ENCODE measurements at regions not wholly inside any gene's neighbourhood (a gene's known extent, or its start where the extent isn't known, plus 50 kb on each side); places are given as distances from the start of the nearest gene placed in this dataset.
"Not testable (repeated sequence)": the region's sequence is repeated elsewhere in the genome, so short reads cannot be mapped to it uniquely, and the experiment has no call there.

DNA sequence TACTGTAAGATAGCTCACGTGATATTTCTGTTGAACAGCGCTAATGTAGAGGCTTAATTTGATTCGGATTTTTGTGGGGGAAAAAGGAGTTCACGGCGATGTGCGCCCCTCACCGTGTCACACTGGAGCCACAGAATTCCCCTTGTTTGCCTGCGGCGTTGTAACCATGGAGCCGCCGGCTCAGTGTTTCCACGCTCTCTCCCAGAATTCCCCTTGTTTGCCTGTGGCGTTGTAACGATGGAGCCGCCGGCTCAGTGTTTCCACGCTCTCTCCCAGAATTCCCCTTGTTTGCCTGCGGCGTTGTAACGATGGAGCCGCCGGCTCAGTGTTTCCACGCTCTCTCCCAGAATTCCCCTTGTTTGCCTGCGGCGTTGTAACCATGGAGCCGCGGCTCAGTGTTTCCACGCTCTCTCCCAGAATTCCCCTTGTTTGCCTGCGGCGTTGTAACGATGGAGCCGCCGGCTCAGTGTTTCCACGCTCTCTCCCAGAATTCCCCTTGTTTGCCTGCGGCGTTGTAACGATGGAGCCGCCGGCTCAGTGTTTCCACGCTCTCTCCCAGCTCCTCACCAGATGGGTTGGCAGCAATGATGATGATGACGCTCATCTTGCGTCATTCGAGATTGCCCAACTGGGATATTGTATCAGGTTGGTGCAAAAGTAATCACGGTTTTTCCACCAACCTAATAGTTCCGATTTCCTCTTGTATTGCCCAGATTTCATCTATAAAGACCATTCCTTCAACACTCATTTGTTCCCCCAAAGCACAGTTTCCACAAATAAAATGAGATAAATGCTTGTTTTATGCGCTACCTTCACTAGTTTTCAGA, 228.6 kb downstream of the KLF6 start:
- H3K4me3 Mint-ChIP-seq = peak overlapping the region in 1 of 10 donors; percentile 63
- H3K27ac Mint-ChIP-seq, ATAC-seq, POLR2A ChIA-PET, DNase-seq, H3K36me3 Mint-ChIP-seq, H3K9me3 Mint-ChIP-seq: not testable (repeated sequence)
- peaks cover 1 to 35% (median 4%) of the 10 kb centered on the region in 5 donors for H3K27me3 Mint-ChIP-seq
- H3K4me1 Mint-ChIP-seq = peaks cover 7 to 21% (median 15%) of the 10 kb centered on the region in 4 donors

DNA sequence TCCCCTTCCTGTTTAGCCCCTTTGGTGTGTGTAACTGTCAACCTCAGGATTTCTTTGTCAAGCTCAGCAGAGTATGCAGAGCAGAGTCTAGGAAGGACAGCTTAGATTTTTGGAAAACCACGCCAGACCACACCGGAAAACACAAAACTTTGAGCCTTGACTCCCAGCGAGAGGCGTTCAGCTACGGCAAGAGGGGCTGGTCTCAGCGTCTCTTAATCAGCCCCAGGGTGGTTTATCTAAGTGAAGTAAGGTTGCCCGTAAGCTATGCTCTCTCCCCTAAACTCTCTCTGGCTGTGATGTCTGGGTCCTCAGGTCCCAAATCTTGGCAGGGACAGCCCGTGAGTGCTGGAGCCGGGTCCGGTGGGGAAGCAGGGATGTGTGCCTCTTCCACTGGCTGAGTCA, 230.9 kb downstream of the KLF6 start:
- DNase-seq (peak in 1 of 10 donors; percentile 11), ATAC-seq (peak in 1 of 2 donors; percentile 32)
- H3K4me3 Mint-ChIP-seq = peak overlapping the region in 8 of 10 donors; percentile 2 to 65 (median 44)
- H3K36me3 Mint-ChIP-seq = no peaks in the 10 kb centered on the region
- H3K4me1 Mint-ChIP-seq = peaks cover 7 to 21% (median 15%) of the 10 kb centered on the region in 4 donors
- POLR2A ChIA-PET = no interaction called here
- peak overlapping the region in 5 of 10 donors; percentile 3 to 73 (median 58) for H3K27ac Mint-ChIP-seq
- H3K27me3 Mint-ChIP-seq = peaks cover 0 to 20% (median 4%) of the 10 kb centered on the region in 5 donors
- peaks cover 0 to 3% (median 0%) of the 10 kb centered on the region in 9 donors for H3K9me3 Mint-ChIP-seq

DNA sequence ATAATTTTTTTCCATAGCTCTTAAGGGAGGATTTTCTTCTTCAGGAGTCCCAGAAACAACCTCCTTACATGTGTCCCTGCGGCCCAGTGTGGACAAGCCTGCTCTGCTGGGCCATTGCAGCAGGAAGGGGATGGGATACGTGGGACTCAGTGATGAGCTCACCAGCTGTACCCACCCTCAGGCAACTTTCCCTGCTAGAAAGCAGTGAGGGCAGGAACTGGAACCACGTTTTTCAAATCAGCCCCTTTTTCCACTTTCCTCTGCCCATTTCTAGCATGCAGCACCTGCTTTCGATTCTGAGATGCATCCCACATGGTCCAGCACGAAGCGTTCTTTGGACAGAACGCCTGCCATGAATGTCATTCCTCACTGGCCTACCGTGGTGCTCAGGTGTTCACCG, 232.7 kb downstream of the KLF6 start:
- DNase-seq = no peak
- Mint-ChIP-seq H3K9me3 (peaks cover 0 to 12% (median 3%) of the 10 kb centered on the region in 9 donors), H3K4me1 (peaks cover 7 to 21% (median 15%) of the 10 kb centered on the region in 4 donors), H3K27me3 (peaks cover 0 to 9% (median 4%) of the 10 kb centered on the region in 5 donors), H3K27ac (no peak overlapping the region), H3K36me3 (peaks cover 0 to 2% (median 0%) of the 10 kb centered on the region in 3 donors), H3K4me3 (no peak overlapping the region)
- no peak for ATAC-seq
- POLR2A ChIA-PET = no interaction called here

DNA sequence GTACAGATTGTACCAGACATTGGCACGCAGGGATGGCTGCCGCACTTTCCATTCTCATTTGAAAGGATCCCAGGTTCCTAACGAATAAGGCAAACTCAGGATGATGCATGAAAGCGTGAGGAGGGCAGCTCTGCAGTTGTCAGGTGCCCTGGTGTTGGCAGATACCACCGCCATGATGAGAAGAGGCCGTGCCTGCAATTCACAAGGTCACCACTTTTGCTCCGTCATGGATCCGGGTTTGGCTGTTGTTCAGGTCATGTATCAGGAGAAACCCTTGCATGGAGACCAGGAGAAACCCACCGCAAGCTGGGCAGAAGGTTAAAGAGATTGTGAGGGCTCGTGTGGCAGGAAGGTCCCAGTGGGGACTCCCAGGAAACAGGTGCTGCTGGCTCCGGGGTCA, 233.2 kb downstream of the KLF6 start:
- peaks cover 0 to 2% (median 0%) of the 10 kb centered on the region in 3 donors for H3K36me3 Mint-ChIP-seq
- POLR2A ChIA-PET = no interaction called here

GRCh38 chr10:3549118-3549517, 235.9 kb downstream of the KLF6 start:
- POLR2A ChIA-PET = no interaction called here
- H3K4me1 Mint-ChIP-seq = peaks cover under 1 to 4% (median 2%) of the 10 kb centered on the region in 4 donors
- DNase-seq (no peak), ATAC-seq (no peak)
- H3K4me3 Mint-ChIP-seq = no peak overlapping the region
- peaks cover 0 to 12% (median 8%) of the 10 kb centered on the region in 9 donors for H3K9me3 Mint-ChIP-seq
- no peaks in the 10 kb centered on the region for H3K27me3 Mint-ChIP-seq
- H3K27ac Mint-ChIP-seq = no peak overlapping the region
- peaks cover 0 to 2% (median 0%) of the 10 kb centered on the region in 3 donors for H3K36me3 Mint-ChIP-seq

More for the DNA sequence above, 233.2 kb downstream of the KLF6 start:
- H3K4me3 Mint-ChIP-seq = no peak overlapping the region
- peaks cover 7 to 20% (median 15%) of the 10 kb centered on the region in 4 donors for H3K4me1 Mint-ChIP-seq
- ATAC-seq (no peak), DNase-seq (no peak)
- H3K9me3 Mint-ChIP-seq = peaks cover 0 to 12% (median 3%) of the 10 kb centered on the region in 9 donors
- H3K27ac Mint-ChIP-seq = no peak overlapping the region
- peaks cover 0 to 7% (median 3%) of the 10 kb centered on the region in 5 donors for H3K27me3 Mint-ChIP-seq

DNA sequence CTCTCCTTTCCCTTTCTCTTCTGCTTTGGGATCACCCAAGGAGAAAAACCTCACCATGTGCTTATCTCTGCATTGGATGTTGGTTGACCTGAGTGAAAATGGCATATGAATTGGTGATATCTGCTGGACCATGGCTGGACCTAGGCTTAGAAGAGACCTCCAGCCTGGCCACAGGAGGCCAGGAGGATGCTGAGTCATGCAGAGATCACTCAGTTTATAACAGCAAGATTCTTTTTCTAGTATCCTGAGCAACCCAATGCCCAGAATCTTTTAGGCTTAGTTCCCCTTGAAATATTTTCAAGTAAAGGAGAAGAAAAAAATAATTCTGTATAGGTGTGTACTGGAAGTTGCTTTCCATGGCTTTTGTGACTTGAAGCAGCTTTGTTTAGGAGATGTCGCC, 236.3 kb downstream of the KLF6 start:
- H3K4me1 Mint-ChIP-seq = peaks cover 0 to 2% (median 0%) of the 10 kb centered on the region in 4 donors
- no peak for ATAC-seq
- no peaks in the 10 kb centered on the region for H3K27me3 Mint-ChIP-seq
- no peak overlapping the region for H3K27ac Mint-ChIP-seq
- DNase-seq = no peak
- peaks cover 0 to 12% (median 8%) of the 10 kb centered on the region in 9 donors for H3K9me3 Mint-ChIP-seq
- H3K4me3 Mint-ChIP-seq = no peak overlapping the region
- H3K36me3 Mint-ChIP-seq = peaks cover 0 to 2% (median 0%) of the 10 kb centered on the region in 3 donors
- POLR2A ChIA-PET = no interaction called here

- H3K9me3 Mint-ChIP-seq = peaks cover 0 to 12% (median 8%) of the 10 kb centered on the region in 9 donors
- H3K4me1 Mint-ChIP-seq = peaks cover 0 to 2% (median 0%) of the 10 kb centered on the region in 4 donors
- POLR2A ChIA-PET = no interaction called here
- H3K27ac Mint-ChIP-seq = no peak overlapping the region
- DNase-seq (no peak), ATAC-seq (no peak)
- H3K27me3 Mint-ChIP-seq = no peaks in the 10 kb centered on the region
- H3K36me3 Mint-ChIP-seq = peaks cover 0 to 2% (median 0%) of the 10 kb centered on the region in 3 donors
- no peak overlapping the region for H3K4me3 Mint-ChIP-seq
Observed at GRCh38 chr10:3548076-3548475, 236.9 kb downstream of the KLF6 start.

DNA sequence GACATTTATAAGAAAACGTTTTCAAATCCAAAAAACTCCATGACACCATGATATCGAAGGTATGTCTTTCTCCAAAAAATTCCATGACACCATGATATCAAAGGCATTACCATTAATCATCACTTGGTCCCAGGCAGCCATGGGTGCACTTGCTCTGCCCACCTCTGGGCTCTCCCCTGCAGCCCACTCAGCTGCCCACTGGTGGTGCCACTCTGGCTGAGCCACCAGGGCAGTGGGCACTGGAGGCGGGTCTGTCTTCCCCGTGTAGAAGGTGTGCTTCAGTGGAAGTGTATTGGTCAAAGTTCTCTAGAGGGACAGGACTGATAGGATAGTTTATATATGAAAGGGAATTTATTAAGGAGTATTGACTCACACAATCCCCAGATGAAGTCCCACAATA, 240.4 kb downstream of the KLF6 start:
- POLR2A ChIA-PET = no interaction called here
- no peaks in the 10 kb centered on the region for H3K4me1 Mint-ChIP-seq
- no peak overlapping the region for H3K4me3 Mint-ChIP-seq
- H3K27ac Mint-ChIP-seq = no peak overlapping the region
- H3K36me3 Mint-ChIP-seq = peaks cover 0 to 2% (median 0%) of the 10 kb centered on the region in 3 donors
- H3K27me3 Mint-ChIP-seq = no peaks in the 10 kb centered on the region
- peaks cover 0 to 12% (median 8%) of the 10 kb centered on the region in 9 donors for H3K9me3 Mint-ChIP-seq
- DNase-seq (no peak), ATAC-seq (no peak)

- H3K36me3 Mint-ChIP-seq = no peaks in the 10 kb centered on the region
- no peaks in the 10 kb centered on the region for H3K27me3 Mint-ChIP-seq
- DNase-seq (no peak), ATAC-seq (no peak)
- H3K4me1 Mint-ChIP-seq = no peaks in the 10 kb centered on the region
- H3K4me3 Mint-ChIP-seq = no peak overlapping the region
- no peak overlapping the region for H3K27ac Mint-ChIP-seq
- H3K9me3 Mint-ChIP-seq = peaks cover 0 to 5% (median 0%) of the 10 kb centered on the region in 9 donors
- POLR2A ChIA-PET = no interaction called here
Observed at GRCh38 chr10:3542185-3542611, 242.8 kb downstream of the KLF6 start.

GRCh38 chr10:3539696-3540383, 245.2 kb downstream of the KLF6 start:
- POLR2A ChIA-PET = no interaction called here
- no peaks in the 10 kb centered on the region for H3K4me1 Mint-ChIP-seq
- no peak overlapping the region for H3K27ac Mint-ChIP-seq
- ATAC-seq = no peak
- H3K27me3 Mint-ChIP-seq = no peaks in the 10 kb centered on the region
- H3K36me3 Mint-ChIP-seq = no peaks in the 10 kb centered on the region
- H3K9me3 Mint-ChIP-seq = no peaks in the 10 kb centered on the region
- no peak for DNase-seq
- no peak overlapping the region for H3K4me3 Mint-ChIP-seq

DNA sequence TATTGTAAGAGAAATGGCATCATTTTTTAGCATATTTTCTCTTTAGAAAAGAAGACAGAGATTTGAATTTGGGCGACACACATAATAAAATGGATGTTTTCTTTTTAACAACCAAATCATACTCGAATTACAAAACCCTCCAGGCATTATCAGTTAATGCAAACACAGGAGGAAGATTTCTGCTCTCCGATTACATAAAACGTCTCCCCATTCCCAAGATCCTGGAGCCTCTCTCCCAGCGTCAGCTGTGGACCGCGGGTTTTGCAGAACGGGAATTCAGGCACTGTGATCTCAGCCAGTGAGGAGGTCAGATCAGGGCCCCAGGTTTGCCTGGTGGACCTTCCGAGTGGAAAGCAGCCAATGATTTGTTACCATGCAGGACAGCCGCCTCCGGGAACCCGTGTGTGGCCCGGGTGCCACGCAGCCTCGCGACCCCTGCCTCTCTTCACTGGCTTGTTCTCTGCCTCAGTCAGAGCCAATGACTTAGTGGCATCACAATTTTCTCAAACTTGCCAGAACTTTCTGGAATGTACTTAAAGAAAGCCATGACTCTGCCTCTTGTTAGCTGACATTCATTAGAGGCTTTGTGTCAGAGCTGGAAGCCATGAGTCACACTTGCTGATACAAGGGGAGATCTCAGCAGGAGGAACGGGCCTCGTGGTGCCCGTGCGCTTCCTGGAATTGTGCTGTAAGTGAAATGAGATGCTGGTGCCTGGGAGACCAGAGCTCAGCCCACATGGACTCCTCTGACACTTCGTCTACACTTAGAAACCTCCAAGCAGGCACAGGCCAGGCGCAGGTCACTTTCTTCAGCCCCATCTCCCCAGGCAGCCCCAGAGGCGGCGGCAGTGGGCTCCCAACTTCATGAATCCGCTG, 246.1 kb downstream of the KLF6 start:
- ATAC-seq (no peak), DNase-seq (no peak)
- POLR2A ChIA-PET = no interaction called here
- Mint-ChIP-seq H3K4me1 (no peaks in the 10 kb centered on the region), H3K27me3 (no peaks in the 10 kb centered on the region), H3K27ac (no peak overlapping the region), H3K4me3 (no peak overlapping the region), H3K36me3 (no peaks in the 10 kb centered on the region), H3K9me3 (no peaks in the 10 kb centered on the region)

- no peak overlapping the region for H3K27ac Mint-ChIP-seq
- no peaks in the 10 kb centered on the region for H3K4me1 Mint-ChIP-seq
- DNase-seq (no peak), ATAC-seq (no peak)
- POLR2A ChIA-PET = no interaction called here
- no peaks in the 10 kb centered on the region for H3K27me3 Mint-ChIP-seq
- H3K36me3 Mint-ChIP-seq = no peaks in the 10 kb centered on the region
- H3K4me3 Mint-ChIP-seq = no peak overlapping the region
- H3K9me3 Mint-ChIP-seq = no peaks in the 10 kb centered on the region
Observed at GRCh38 chr10:3538291-3538655, 246.7 kb downstream of the KLF6 start.
